ENCODE measurements at regions not wholly inside any gene's neighbourhood (a gene's known extent, or its start where the extent isn't known, plus 50 kb on each side); places are given as distances from the start of the nearest gene placed in this dataset.

DNA sequence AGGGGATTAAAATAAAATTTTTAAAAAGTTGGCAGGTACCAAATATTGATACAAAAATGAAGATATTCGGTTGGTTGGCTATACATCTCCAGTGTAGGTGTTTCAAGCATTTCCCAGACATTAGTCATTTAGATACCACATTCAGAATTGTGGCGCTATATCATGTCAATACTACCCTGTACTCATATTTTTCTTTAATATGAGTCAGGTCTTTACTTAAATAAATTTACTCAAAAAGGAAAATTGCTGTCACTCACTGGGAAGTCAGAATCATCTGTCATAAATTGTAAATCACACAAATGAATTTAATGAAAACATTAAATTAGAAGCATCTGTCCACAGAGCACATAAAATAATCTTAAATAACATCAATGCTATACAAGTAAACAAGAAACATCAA, 134.2 kb downstream of the TSHZ3 start:
- TF ChIP-seq, protein P1, sequence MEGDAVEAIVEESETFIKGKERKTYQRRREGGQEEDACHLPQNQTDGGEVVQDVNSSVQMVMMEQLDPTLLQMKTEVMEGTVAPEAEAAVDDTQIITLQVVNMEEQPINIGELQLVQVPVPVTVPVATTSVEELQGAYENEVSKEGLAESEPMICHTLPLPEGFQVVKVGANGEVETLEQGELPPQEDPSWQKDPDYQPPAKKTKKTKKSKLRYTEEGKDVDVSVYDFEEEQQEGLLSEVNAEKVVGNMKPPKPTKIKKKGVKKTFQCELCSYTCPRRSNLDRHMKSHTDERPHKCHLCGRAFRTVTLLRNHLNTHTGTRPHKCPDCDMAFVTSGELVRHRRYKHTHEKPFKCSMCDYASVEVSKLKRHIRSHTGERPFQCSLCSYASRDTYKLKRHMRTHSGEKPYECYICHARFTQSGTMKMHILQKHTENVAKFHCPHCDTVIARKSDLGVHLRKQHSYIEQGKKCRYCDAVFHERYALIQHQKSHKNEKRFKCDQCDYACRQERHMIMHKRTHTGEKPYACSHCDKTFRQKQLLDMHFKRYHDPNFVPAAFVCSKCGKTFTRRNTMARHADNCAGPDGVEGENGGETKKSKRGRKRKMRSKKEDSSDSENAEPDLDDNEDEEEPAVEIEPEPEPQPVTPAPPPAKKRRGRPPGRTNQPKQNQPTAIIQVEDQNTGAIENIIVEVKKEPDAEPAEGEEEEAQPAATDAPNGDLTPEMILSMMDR (IDR thresholded peaks at IDR 0.05), result no peak
- no peak for TF ChIP-seq POLR2A (IDR thresholded peaks at IDR 0.05)

Measured in adrenal gland (tissue), 5 donors.